ENCODE measurements at regions not wholly inside any gene's neighbourhood (a gene's known extent, or its start where the extent isn't known, plus 50 kb on each side); places are given as distances from the start of the nearest gene placed in this dataset.

GRCh38 chr2:67709835-67710234 lies 312.7 kb downstream of the ETAA1 start:
- no peak for DNase-seq (ENCODE audit: low read depth)
- H3K4me3 ChIP-seq (ENCODE audit: low read length), result no peak overlapping the region
- TF ChIP-seq, protein P1, sequence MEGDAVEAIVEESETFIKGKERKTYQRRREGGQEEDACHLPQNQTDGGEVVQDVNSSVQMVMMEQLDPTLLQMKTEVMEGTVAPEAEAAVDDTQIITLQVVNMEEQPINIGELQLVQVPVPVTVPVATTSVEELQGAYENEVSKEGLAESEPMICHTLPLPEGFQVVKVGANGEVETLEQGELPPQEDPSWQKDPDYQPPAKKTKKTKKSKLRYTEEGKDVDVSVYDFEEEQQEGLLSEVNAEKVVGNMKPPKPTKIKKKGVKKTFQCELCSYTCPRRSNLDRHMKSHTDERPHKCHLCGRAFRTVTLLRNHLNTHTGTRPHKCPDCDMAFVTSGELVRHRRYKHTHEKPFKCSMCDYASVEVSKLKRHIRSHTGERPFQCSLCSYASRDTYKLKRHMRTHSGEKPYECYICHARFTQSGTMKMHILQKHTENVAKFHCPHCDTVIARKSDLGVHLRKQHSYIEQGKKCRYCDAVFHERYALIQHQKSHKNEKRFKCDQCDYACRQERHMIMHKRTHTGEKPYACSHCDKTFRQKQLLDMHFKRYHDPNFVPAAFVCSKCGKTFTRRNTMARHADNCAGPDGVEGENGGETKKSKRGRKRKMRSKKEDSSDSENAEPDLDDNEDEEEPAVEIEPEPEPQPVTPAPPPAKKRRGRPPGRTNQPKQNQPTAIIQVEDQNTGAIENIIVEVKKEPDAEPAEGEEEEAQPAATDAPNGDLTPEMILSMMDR (IDR thresholded peaks at IDR 0.05; ENCODE audit: insufficient read depth, low read depth, low read length, missing control alignments), result no peak

DNA sequence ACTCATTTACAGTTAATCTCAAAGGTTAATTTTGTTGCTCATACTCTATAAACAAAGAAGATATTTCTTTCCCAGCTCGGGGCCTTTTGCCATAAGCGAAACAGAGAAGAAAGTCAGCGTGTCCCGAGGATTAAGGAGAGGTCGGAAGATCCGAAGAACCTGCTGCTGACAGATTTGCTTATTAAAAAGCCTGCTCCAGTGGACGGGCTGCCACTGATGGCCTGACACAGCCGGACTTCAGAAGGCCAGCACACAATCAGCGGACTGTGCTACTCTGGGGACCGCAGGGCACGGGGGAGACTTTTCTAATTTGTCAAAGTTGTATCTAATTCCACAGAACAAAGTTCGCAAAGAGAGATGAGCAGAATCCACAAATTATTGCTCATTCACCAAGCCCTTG lies 315.4 kb downstream of the ETAA1 start:
- no peak for DNase-seq (ENCODE audit: low read depth)
- no peak overlapping the region for H3K4me3 ChIP-seq (ENCODE audit: low read length)

DNA sequence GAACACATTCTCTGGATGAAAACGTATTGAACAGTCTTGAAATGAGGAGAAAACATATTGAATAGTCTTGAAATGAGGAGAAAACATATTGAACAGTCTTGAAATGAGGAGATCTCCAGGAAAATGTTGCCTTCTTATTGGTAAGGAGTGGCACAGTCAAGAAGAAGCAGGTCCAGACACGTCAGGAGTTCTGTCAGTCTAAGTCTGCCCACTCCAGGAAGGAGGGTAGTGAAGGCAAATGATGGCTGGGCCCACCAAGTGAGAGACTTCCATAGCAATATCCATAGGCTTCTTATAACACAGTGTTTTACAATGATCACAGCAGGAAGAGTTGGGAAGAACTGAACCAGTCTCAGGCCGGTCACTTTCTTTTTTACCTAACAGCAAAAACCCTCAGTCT lies 316.2 kb downstream of the ETAA1 start:
- DNase-seq (ENCODE audit: low read depth), result peak; percentile 57

More for the DNA sequence above, 315.4 kb downstream of the ETAA1 start:
- TF ChIP-seq, protein P1 (IDR thresholded peaks at IDR 0.05; ENCODE audit: insufficient read depth, low read depth, low read length, missing control alignments), result no peak

DNA sequence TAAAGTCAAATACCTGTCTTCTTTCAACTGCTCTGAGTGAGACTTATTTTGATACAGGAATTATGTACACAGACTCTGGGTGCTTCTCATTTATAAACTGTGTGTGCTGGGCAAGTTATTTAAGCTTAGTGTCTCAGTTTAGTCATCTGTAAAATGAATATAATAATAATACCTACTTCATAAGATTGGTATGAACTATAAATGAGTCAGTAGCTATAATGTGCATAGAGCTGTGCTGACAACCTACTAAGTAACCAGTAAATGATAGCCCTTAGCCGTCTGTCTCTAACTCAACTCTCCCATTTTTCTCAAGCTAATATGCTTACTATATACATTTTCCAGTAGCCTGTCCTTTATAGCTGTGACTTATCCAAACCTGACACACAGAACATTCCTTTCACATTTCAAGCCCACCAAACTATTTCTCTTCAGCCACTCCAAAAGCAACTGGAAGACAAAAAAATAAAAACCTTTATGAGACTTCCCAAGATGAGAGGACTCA lies 319.8 kb downstream of the ETAA1 start:
- TF ChIP-seq, protein P1 (IDR thresholded peaks at IDR 0.05; ENCODE audit: insufficient read depth, low read depth, low read length, missing control alignments), result no peak
- no peak overlapping the region for H3K4me3 ChIP-seq (ENCODE audit: low read length)
- peak; percentile 6 for DNase-seq (ENCODE audit: low read depth)

More for the DNA sequence above, 316.2 kb downstream of the ETAA1 start:
- TF ChIP-seq, protein P1 (IDR thresholded peaks at IDR 0.05; ENCODE audit: insufficient read depth, low read depth, low read length, missing control alignments), result no peak
- no peak overlapping the region for H3K4me3 ChIP-seq (ENCODE audit: low read length)

DNA sequence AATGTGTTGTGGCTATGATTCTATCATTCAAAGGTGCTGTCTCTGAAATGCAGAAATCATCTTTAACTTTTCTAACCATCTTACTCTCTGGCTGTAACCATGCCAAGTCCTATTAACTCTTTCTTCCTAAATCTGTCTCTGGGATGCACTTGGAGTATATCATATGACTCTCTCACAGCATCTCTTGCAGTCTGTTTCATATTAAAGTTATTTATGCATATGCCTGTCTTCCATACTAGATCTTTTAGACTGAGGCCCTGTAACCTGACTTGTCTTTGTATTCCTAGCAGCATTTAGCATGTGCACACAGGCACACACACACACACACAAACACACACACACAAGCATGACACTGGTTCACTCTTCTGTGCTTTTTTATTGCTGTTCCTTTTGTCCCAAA lies 320.6 kb downstream of the ETAA1 start:
- no peak for DNase-seq (ENCODE audit: low read depth)

GRCh38 chr2:67719351-67719750 lies 322.2 kb downstream of the ETAA1 start:
- TF ChIP-seq, protein P1 (IDR thresholded peaks at IDR 0.05; ENCODE audit: insufficient read depth, low read depth, low read length, missing control alignments), result no peak

More for the DNA sequence above, 320.6 kb downstream of the ETAA1 start:
- TF ChIP-seq, protein P1 (IDR thresholded peaks at IDR 0.05; ENCODE audit: insufficient read depth, low read depth, low read length, missing control alignments), result no peak
- H3K4me3 ChIP-seq (ENCODE audit: low read length), result no peak overlapping the region

GRCh38 chr2:67721516-67721915 lies 324.4 kb downstream of the ETAA1 start:
- DNase-seq (ENCODE audit: low read depth), result no peak
- TF ChIP-seq, protein P1 (IDR thresholded peaks at IDR 0.05; ENCODE audit: insufficient read depth, low read depth, low read length, missing control alignments), result no peak
- no peak overlapping the region for H3K4me3 ChIP-seq (ENCODE audit: low read length)

More at GRCh38 chr2:67719351-67719750, 322.2 kb downstream of the ETAA1 start:
- no peak overlapping the region for H3K4me3 ChIP-seq (ENCODE audit: low read length)
- DNase-seq (ENCODE audit: low read depth), result peak; percentile 19
